ENCODE measurements at regions not wholly inside any gene's neighbourhood (a gene's known extent, or its start where the extent isn't known, plus 50 kb on each side); places are given as distances from the start of the nearest gene placed in this dataset.

- H3K27ac ChIP-seq (replicated peaks in 1 of 4) = no peak overlapping the region
- DNase-seq (ENCODE audit: extremely low spot score) = no peak
- H3K36me3 ChIP-seq = no peaks in the 10 kb centered on the region
- TF ChIP-seq, protein P1, sequence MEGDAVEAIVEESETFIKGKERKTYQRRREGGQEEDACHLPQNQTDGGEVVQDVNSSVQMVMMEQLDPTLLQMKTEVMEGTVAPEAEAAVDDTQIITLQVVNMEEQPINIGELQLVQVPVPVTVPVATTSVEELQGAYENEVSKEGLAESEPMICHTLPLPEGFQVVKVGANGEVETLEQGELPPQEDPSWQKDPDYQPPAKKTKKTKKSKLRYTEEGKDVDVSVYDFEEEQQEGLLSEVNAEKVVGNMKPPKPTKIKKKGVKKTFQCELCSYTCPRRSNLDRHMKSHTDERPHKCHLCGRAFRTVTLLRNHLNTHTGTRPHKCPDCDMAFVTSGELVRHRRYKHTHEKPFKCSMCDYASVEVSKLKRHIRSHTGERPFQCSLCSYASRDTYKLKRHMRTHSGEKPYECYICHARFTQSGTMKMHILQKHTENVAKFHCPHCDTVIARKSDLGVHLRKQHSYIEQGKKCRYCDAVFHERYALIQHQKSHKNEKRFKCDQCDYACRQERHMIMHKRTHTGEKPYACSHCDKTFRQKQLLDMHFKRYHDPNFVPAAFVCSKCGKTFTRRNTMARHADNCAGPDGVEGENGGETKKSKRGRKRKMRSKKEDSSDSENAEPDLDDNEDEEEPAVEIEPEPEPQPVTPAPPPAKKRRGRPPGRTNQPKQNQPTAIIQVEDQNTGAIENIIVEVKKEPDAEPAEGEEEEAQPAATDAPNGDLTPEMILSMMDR (IDR thresholded peaks at IDR 0.05) = no peak
- TF ChIP-seq POLR2AphosphoS5 (IDR thresholded peaks at IDR 0.05) (no peak), EP300 (IDR thresholded peaks at IDR 0.05) (no peak), POLR2A (IDR thresholded peaks at IDR 0.05; ENCODE audit: low read depth) (no peak)
- H3K27me3 ChIP-seq = no peaks in the 10 kb centered on the region
- peaks cover 8 to 46% (median 21%) of the 10 kb centered on the region in 4 donors for H3K4me1 ChIP-seq
- intact Hi-C loops (cut with DNase I) = no loop called here
- H3K9me3 ChIP-seq = no peaks in the 10 kb centered on the region
- 86% methylated on average over 7 of the region's 7 CpGs for WGBS
- H3K4me3 ChIP-seq = no peak overlapping the region
These were observed 89.3 kb upstream of the PLEKHM1 start for GRCh38 chr17:45579529-45580495.

DNA sequence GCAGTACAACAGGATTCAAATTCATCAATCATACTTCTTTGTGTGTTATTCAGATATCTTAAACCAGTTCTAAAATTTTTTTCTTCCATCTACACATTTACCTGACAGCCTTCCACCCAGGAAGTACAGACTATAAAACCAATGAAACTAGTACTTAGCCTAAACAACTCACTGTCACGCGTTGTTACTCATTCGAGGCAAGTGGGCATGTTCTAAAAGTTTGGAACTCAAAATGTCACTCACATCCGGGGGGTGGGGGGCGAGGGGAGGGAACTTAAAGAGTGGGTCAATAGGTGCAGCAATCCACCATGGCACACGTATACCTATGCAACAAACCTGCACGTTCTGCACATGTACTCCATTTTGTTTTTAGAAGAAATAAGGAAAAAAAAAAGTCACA lies 90.4 kb upstream of the PLEKHM1 start:
- intact Hi-C loops (cut with DNase I) = no loop called here
- Histone ChIP-seq H3K4me3 (no peak overlapping the region), H3K27me3 (no peaks in the 10 kb centered on the region), H3K4me1 (peaks cover 8 to 39% (median 20%) of the 10 kb centered on the region in 4 donors), H3K9me3 (no peaks in the 10 kb centered on the region), H3K36me3 (no peaks in the 10 kb centered on the region), H3K27ac (replicated peaks in 1 of 4) (no peak overlapping the region)
- TF ChIP-seq POLR2A (IDR thresholded peaks at IDR 0.05; ENCODE audit: low read depth) = no peak
- TF ChIP-seq, protein P1 (IDR thresholded peaks at IDR 0.05) = no peak
- no peak for TF ChIP-seq EP300 (IDR thresholded peaks at IDR 0.05)
- no peak for TF ChIP-seq POLR2AphosphoS5 (IDR thresholded peaks at IDR 0.05)
- no peak for DNase-seq (ENCODE audit: extremely low spot score)
- WGBS = 83% methylated on average over 7 of the region's 7 CpGs

GRCh38 chr17:45581860-45582259 lies 91.3 kb upstream of the PLEKHM1 start:
- Histone ChIP-seq H3K9me3 (no peaks in the 10 kb centered on the region), H3K4me3 (no peak overlapping the region), H3K36me3 (no peaks in the 10 kb centered on the region), H3K4me1 (peaks cover 12 to 47% (median 26%) of the 10 kb centered on the region in 4 donors), H3K27ac (replicated peaks in 1 of 4) (no peak overlapping the region), H3K27me3 (no peaks in the 10 kb centered on the region)
- TF ChIP-seq EP300 (IDR thresholded peaks at IDR 0.05) (no peak), POLR2AphosphoS5 (IDR thresholded peaks at IDR 0.05) (no peak), POLR2A (IDR thresholded peaks at IDR 0.05; ENCODE audit: low read depth) (no peak)
- TF ChIP-seq, protein P1 (IDR thresholded peaks at IDR 0.05) = no peak
- intact Hi-C loops (cut with DNase I) = no loop called here
- no peak for DNase-seq (ENCODE audit: extremely low spot score)
- 90% methylated on average over 9 of the region's 9 CpGs for WGBS

- peak; percentile 92 for DNase-seq (ENCODE audit: extremely low spot score)
- intact Hi-C loops (cut with DNase I) = no loop called here
- WGBS = 1% methylated on average over 16 of the region's 62 CpGs
These were observed 93.8 kb upstream of the PLEKHM1 start for GRCh38 chr17:45584092-45585036.

More at GRCh38 chr17:45584092-45585036, 93.8 kb upstream of the PLEKHM1 start:
- Histone ChIP-seq H3K36me3 (no peaks in the 10 kb centered on the region), H3K27ac (replicated peaks in 1 of 4) (peak overlapping the region; percentile 83 to 90 (median 85)), H3K27me3 (no peaks in the 10 kb centered on the region), H3K4me3 (peak overlapping the region; percentile 66 to 95 (median 72)), H3K9me3 (no peaks in the 10 kb centered on the region), H3K4me1 (peaks cover 12 to 40% (median 26%) of the 10 kb centered on the region in 4 donors)
- TF ChIP-seq, protein P1 (IDR thresholded peaks at IDR 0.05) = no peak
- TF ChIP-seq POLR2A (IDR thresholded peaks at IDR 0.05; ENCODE audit: low read depth) = no peak
- no peak for TF ChIP-seq EP300 (IDR thresholded peaks at IDR 0.05)
